ENCODE measurements at regions not wholly inside any gene's neighbourhood (a gene's known extent, or its start where the extent isn't known, plus 50 kb on each side); places are given as distances from the start of the nearest gene placed in this dataset.

- TF ChIP-seq, protein P1, sequence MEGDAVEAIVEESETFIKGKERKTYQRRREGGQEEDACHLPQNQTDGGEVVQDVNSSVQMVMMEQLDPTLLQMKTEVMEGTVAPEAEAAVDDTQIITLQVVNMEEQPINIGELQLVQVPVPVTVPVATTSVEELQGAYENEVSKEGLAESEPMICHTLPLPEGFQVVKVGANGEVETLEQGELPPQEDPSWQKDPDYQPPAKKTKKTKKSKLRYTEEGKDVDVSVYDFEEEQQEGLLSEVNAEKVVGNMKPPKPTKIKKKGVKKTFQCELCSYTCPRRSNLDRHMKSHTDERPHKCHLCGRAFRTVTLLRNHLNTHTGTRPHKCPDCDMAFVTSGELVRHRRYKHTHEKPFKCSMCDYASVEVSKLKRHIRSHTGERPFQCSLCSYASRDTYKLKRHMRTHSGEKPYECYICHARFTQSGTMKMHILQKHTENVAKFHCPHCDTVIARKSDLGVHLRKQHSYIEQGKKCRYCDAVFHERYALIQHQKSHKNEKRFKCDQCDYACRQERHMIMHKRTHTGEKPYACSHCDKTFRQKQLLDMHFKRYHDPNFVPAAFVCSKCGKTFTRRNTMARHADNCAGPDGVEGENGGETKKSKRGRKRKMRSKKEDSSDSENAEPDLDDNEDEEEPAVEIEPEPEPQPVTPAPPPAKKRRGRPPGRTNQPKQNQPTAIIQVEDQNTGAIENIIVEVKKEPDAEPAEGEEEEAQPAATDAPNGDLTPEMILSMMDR (IDR thresholded peaks at IDR 0.05; ENCODE audit: low read depth, low read length) = no peak
- DNase-seq (ENCODE audit: low read depth, low spot score) = no peak
- Histone ChIP-seq H3K27ac (ENCODE audit: low read depth, low read length) (no peak overlapping the region), H3K9me3 (ENCODE audit: control insufficient read depth, insufficient read depth, low read length) (peaks cover 7% of the 10 kb centered on the region), H3K27me3 (ENCODE audit: control insufficient read depth, insufficient read depth, low read length) (no peaks in the 10 kb centered on the region), H3K4me3 (ENCODE audit: low read depth, low read length) (no peak overlapping the region)
- ChIA-PET POLR2A (no interaction called here), CTCF (no interaction called here)
These were observed 157.1 kb downstream of the TRIML1 start for GRCh38 chr4:188296331-188296730.

- no peak overlapping the region for H3K4me3 ChIP-seq (ENCODE audit: low read depth, low read length)
- no peak for DNase-seq (ENCODE audit: low read depth, low spot score)
- H3K9me3 ChIP-seq (ENCODE audit: control insufficient read depth, insufficient read depth, low read length) = peaks cover 10% of the 10 kb centered on the region
- H3K27me3 ChIP-seq (ENCODE audit: control insufficient read depth, insufficient read depth, low read length) = no peaks in the 10 kb centered on the region
- ChIA-PET POLR2A (no interaction called here), CTCF (no interaction called here)
- TF ChIP-seq, protein P1 (IDR thresholded peaks at IDR 0.05; ENCODE audit: low read depth, low read length) = no peak
- peak overlapping the region; percentile 39 for H3K27ac ChIP-seq (ENCODE audit: low read depth, low read length)
These were observed 158.6 kb downstream of the TRIML1 start for GRCh38 chr4:188297873-188298272.

DNA sequence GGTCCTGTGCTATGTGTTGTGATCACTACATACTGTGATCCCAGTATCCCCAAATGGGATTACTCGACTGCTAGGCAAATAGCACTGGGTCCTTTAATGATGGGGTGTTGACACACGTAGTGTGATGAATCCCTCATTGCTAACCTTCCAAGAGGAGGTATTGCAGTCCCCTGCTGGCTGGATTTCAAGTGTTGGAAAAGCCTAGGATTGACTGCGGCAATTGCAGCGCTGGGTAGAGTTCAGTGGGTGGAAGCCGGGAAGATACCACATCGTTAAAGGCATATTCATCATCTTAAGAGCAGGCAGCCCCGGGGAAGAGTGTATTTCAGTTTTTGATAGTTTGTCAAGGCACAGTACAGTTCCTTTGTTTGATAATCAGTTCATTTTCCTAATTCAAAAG lies 159.9 kb downstream of the TRIML1 start:
- H3K27me3 ChIP-seq (ENCODE audit: control insufficient read depth, insufficient read depth, low read length) = no peaks in the 10 kb centered on the region
- H3K4me3 ChIP-seq (ENCODE audit: low read depth, low read length) = no peak overlapping the region
- no peak for DNase-seq (ENCODE audit: low read depth, low spot score)
- TF ChIP-seq, protein P1 (IDR thresholded peaks at IDR 0.05; ENCODE audit: low read depth, low read length) = no peak
- H3K27ac ChIP-seq (ENCODE audit: low read depth, low read length) = no peak overlapping the region
- ChIA-PET POLR2A (interaction anchor here (0.7 kb wide), 1 partner anchor 1423 kb away, joined by 3 read pairs; no protein-coding TSS in a partner anchor), CTCF (no interaction called here)
- peaks cover 7% of the 10 kb centered on the region for H3K9me3 ChIP-seq (ENCODE audit: control insufficient read depth, insufficient read depth, low read length)

- H3K27ac ChIP-seq (ENCODE audit: low read depth, low read length) = no peak overlapping the region
- H3K9me3 ChIP-seq (ENCODE audit: control insufficient read depth, insufficient read depth, low read length) = peaks cover 7% of the 10 kb centered on the region
- POLR2A ChIA-PET = no interaction called here
- no peaks in the 10 kb centered on the region for H3K27me3 ChIP-seq (ENCODE audit: control insufficient read depth, insufficient read depth, low read length)
- TF ChIP-seq, protein P1 (IDR thresholded peaks at IDR 0.05; ENCODE audit: low read depth, low read length) = no peak
- CTCF ChIA-PET = no interaction called here
- no peak for DNase-seq (ENCODE audit: low read depth, low spot score)
- H3K4me3 ChIP-seq (ENCODE audit: low read depth, low read length) = no peak overlapping the region
These were observed 161.1 kb downstream of the TRIML1 start for GRCh38 chr4:188300385-188300784.

DNA sequence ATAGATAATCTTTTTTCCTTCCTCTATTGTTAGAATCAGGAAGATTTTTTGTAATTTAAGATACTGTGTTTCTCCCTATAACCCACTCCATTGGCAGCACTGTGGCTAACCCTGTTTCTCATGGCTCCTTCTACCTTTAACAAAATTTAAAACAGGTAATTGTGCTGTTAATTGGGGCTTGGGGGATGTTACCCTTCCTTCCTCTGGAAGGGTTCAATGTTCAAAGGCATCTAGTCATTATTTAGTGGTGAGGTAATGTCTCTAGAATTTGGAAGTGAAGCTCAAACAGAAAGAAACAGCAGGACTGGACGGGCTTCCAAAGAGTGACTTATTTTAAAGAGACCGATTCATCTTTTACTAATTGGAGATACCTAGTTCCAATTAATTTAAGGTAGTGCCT lies 166.4 kb downstream of the TRIML1 start:
- Histone ChIP-seq H3K9me3 (ENCODE audit: control insufficient read depth, insufficient read depth, low read length) (peaks cover 3% of the 10 kb centered on the region), H3K27ac (ENCODE audit: low read depth, low read length) (no peak overlapping the region), H3K27me3 (ENCODE audit: control insufficient read depth, insufficient read depth, low read length) (no peaks in the 10 kb centered on the region), H3K4me3 (ENCODE audit: low read depth, low read length) (no peak overlapping the region)
- POLR2A ChIA-PET = no interaction called here
- CTCF ChIA-PET = no interaction called here
- no peak for DNase-seq (ENCODE audit: low read depth, low spot score)
- TF ChIP-seq, protein P1 (IDR thresholded peaks at IDR 0.05; ENCODE audit: low read depth, low read length) = no peak

Measured in AG04450 (cell line).